C4-2B (cell line): ENCODE measurements at regions not wholly inside any gene's neighbourhood (a gene's known extent, or its start where the extent isn't known, plus 50 kb on each side); places are given as distances from the start of the nearest gene placed in this dataset.

Experiments used
- ZFX ChIP-seq: fragments of 450-650 bp; IDR thresholded peaks from 2 replicates; pipeline ENCODE4 v1.6.1; 2017
- TF ChIP-seq, protein P1 (sequence below): fragments of 450-650 bp; conservative IDR thresholded peaks from 2 replicates; pipeline ENCODE4 v1.5.1; 2017; ENCODE audit warnings: mild to moderate bottlenecking

DNA sequence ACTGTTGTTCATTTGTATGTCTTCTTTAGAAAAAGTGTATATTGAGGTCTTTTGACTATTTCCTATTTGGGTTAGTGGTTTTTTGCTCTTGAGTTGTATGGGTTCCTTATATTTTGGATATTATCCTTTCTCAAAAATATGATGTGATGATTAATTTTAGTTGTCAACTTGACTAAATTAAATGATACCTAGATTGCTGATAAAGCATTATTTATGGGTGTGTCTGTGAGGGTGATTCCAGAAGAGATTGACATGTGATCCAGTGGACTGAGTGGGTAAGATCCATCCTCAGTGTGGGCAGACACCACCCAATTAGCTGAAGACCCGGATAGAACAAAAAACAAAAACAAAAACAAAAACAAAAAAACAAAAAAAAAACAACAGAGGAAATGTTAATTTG lies 115.1 kb upstream of the KIF2A start:
- TF ChIP-seq, protein P1, sequence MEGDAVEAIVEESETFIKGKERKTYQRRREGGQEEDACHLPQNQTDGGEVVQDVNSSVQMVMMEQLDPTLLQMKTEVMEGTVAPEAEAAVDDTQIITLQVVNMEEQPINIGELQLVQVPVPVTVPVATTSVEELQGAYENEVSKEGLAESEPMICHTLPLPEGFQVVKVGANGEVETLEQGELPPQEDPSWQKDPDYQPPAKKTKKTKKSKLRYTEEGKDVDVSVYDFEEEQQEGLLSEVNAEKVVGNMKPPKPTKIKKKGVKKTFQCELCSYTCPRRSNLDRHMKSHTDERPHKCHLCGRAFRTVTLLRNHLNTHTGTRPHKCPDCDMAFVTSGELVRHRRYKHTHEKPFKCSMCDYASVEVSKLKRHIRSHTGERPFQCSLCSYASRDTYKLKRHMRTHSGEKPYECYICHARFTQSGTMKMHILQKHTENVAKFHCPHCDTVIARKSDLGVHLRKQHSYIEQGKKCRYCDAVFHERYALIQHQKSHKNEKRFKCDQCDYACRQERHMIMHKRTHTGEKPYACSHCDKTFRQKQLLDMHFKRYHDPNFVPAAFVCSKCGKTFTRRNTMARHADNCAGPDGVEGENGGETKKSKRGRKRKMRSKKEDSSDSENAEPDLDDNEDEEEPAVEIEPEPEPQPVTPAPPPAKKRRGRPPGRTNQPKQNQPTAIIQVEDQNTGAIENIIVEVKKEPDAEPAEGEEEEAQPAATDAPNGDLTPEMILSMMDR, result no peak
- TF ChIP-seq ZFX, result no peak
